ENCODE measurements at regions not wholly inside any gene's neighbourhood (a gene's known extent, or its start where the extent isn't known, plus 50 kb on each side); places are given as distances from the start of the nearest gene placed in this dataset.
"Not testable (repeated sequence)": the region's sequence is repeated elsewhere in the genome, so short reads cannot be mapped to it uniquely, and the experiment has no call there.

DNA sequence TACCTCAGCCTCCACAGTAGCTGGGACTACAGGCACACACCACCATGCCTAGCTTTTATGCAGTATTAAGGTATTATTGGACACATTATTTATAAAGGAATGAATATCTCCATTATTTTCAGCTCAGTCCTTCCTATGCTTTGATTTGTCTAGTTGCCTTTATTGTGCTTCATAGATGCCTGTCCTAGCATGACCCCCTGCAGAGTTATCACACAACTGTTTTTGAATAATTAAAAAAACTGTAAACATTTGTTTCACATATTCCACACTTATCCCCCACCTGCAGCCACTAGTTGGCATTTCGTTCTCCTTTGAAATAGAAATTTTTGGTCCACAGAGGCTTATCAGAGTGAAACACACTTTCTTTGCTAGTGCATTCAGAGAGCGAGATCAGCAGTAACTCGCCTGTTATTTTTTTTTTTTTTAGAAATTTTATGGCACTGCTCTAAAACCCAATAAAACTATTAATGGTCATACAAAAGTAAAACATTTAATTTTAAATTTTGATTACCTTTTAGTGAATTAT is 151.8 kb upstream of the RASA1 start:
- DNase-seq: no peak

DNA sequence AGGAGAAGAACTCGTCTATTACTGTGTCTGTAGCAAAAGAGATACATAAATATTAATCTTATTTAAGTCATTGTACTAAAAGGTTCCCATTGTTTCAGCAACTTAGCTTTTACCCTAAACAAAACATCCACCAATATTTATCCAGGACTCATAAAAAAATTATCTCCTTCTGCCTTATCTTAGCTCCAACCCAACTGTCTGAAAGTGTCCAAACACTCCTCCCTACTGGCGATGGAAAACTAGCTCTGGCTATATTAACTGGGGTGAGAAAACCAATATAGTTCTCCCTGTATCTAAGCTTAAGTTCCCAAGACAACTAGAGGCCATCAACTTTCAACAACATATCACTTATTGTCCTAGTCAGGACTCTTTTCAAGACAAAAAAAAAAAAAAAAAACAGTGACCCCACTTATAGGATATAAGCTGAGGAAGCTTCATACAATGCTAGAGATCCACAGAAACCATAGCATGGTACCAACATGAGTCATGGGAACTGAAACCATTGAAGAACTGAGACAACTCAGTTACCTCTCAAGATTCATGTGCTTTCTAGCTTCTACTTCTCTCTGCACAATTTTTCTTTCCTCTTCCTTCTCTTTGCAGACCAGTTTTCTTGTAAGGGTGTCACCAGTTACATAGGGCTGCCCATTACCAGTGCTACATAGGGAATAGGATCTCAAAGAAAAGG is 150.7 kb upstream of the RASA1 start:
- DNase-seq: no peak

DNA sequence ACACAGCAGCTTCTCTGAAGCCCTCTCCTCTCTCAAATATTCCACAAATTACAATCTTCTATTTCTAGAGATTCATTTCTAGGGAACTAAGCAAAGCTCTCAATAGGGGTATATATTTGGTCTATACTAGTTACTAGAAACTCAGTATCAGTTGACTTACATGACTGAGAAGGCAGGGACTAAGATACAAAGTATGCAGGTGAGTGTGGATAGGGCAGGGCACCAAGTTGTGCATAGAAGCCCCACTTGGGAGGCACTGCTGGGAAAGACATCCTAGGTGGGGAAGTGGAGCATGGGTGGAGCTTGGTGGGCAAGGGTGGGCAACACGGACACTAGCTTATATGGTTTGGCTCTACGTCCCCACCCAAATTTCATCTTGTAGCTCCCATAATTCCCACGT is 148.1 kb upstream of the RASA1 start:
- no peak for DNase-seq

GRCh38 chr5:87120518-87121303 is 147.0 kb upstream of the RASA1 start:
- no peak for DNase-seq

DNA sequence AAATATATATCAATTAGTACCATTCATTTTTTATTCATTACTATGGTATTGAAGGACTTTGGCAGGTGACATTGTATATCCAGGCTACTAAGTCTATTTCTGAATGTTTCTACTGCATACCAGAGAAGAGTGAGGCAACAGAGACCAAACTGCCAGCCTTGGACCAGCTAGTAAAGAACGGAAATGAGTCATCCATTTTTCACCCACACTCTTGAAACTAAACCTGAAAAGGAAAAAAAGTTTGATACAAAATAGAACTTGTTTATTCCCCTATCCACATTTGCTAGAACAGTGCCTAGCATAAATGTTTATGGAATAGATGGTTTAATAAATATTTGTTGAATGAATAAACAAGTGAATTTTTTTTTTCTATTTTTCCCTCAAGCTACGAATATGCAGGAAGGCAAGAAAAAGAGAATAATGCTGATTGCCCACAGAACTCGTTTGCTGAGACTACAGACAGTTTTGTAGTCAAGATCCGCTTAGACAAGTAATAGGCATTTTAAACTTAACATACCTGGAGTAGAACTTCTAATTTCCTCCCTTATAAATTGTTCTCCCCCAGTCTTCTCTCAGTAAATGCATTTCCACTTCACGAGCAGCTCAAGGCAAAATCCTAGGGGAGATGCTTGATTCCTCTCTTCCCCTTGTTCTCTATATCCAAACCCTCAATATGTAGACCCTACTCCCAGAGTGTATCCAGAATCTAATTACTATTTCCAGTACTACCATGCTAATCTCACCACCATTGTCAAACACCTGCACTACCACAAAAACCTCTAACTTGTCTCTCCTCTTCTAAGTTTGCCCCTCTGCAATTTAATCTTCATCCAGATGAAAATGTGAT is 146.2 kb upstream of the RASA1 start:
- no peak for DNase-seq

GRCh38 chr5:87122151-87122977 is 145.3 kb upstream of the RASA1 start:
- no peak for DNase-seq

DNA sequence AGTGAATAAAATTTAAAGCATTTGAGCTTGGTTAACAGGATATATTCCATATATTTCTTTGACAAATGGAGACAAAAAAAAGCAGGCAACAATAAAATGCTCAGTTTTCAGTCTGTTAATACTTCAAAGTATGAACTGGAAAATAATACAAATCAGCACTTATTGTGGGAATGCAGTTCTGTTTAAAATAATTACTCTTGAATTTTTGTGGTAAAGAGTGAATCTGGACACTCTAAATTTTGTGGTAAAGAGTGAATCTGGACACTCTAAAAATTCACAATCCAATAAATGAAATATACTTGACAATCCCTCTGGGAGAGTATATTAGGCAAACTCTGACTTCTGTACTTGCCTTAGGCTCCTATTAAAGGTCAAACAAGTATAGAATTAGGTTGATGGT is 141.9 kb upstream of the RASA1 start:
- DNase-seq: no peak

DNA sequence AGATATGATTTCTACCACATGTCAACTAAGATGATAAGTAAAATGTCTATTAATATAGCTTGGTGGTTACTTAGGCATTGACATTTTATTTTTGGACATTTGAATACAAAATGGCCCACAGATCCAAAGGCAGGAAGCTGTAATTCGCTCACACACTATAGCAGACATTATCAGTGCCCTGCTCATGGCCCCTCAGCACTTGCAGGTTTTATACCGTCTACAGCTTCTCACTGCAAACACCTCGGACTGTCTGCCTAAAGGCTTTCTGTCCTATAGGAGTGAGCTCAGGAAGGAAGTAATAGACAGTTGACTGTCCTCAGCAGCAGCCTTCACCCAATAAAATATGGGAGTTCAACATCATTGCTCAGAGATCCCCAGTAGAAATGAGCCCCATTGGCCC is 140.8 kb upstream of the RASA1 start:
- DNase-seq: no peak

- DNase-seq: no peak
These were observed 140.3 kb upstream of the RASA1 start for GRCh38 chr5:87127426-87127825.

- DNase-seq: peak; percentile 1
These were observed 139.6 kb upstream of the RASA1 start for GRCh38 chr5:87127956-87128687.

GRCh38 chr5:87129046-87129445 is 138.6 kb upstream of the RASA1 start:
- DNase-seq: no peak

DNA sequence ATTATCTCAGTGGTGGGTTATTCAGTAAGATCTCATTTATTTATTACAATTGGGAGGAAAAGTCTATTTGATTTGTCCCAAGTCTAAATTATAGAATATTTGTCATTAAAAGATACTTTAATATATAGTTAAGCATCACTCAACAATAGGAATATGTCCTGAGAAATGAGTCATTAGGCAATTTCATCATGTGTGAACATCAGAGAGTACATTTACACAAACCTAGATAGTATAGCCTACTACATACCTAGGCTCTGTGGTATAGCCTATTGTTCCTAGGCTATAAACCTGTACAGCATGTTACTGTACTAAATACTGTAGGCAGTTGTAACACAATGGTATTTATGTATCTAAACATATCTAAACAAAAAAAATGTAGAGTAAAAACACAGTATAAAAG is 135.0 kb upstream of the RASA1 start:
- DNase-seq: no peak

GRCh38 chr5:87134513-87134912 is 133.2 kb upstream of the RASA1 start:
- DNase-seq: not testable (repeated sequence)

DNA sequence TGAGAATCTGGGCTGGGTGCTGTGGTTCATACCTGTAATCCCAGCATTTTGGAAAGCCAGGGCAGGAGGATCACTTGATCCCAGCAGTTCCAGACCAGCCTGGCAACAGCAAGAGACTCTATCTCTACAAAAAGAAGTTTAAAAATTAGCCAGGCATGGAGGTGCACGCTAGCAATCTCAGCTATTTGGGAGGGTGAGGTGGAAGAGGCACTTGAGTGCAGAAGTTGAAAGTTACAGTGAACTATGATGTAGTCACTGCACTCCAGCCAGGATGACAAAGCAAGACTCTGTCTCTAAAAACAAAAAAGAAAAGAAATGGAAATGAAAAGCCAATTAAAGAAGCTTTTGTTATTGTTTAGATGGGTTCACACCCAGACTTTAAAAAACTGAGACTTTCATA is 131.6 kb upstream of the RASA1 start:
- no peak for DNase-seq

GRCh38 chr5:87136733-87137132 is 130.9 kb upstream of the RASA1 start:
- DNase-seq: no peak

- DNase-seq: no peak
These were observed 130.4 kb upstream of the RASA1 start for GRCh38 chr5:87137283-87137682.

DNA sequence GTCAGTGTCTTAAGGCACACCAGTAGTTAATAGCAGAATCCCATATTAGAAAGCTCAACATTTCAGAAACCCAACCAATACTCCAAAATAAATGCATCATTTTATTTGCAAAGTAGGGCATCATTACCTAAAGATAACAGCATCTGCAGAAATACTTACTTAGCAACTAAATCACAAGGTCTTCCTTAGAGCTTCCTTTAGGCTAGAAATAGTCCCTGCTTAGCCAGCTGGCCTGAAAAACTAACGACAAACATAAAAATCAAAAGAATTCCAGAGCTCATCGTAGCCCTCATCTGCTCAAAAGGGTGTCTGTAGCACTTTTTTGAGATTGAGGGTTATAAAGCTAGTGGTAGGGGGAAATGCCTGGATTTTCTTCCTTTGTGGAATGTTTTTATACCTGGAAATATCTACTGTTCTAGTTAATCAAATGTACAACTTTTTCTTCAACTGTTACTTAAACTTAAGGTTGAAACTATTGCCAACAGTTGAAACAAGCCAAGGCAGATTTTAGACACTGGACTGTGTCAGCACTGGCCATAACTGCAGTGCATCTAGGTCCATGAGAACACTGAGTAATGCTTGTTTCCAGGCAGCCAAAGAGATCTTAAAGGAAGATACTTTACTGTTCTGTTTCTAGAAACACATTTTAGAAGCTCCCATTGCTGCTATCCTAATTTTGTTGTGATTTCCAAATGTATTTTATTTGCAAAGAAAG is 129.4 kb upstream of the RASA1 start:
- DNase-seq: no peak

DNA sequence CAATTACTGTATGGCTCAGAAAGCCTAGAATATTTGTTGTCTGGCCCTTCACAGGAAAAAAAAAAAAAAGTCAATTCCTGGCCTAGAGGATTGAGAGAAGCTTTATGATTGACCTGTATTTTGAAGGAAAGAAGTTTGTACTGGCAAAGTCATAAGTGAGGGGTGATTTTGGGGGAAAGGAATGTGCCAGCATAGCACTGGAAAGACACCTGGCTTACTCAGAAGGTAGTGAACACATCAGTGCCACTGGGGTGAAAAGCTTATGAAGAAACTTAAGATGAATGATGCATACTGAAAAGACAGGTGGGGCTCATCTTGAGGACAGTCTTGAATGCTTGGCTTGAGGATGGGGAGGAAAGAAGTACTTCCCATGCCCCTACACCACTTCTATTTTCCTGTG is 127.9 kb upstream of the RASA1 start:
- DNase-seq: no peak

- no peak for DNase-seq
These were observed 126.1 kb upstream of the RASA1 start for GRCh38 chr5:87141544-87141943.

GRCh38 chr5:87145853-87146252 is 121.8 kb upstream of the RASA1 start:
- not testable (repeated sequence) for DNase-seq

GRCh38 chr5:87147441-87147840 is 120.2 kb upstream of the RASA1 start:
- no peak for DNase-seq
